ENCODE measurements at regions not wholly inside any gene's neighbourhood (a gene's known extent, or its start where the extent isn't known, plus 50 kb on each side); places are given as distances from the start of the nearest gene placed in this dataset.

- TF ChIP-seq CTCF (IDR thresholded peaks at IDR 0.05): no peak
- TF ChIP-seq ZFX (IDR thresholded peaks at IDR 0.05; ENCODE audit: borderline replicate concordance): no peak
Observed at GRCh38 chr18:76727589-76727988, 94.8 kb upstream of the ZNF236 start.
